Neural cell (in vitro differentiated cells): ENCODE measurements at regions not wholly inside any gene's neighbourhood (a gene's known extent, or its start where the extent isn't known, plus 50 kb on each side); places are given as distances from the start of the nearest gene placed in this dataset.

ENCODE experiments used
- H2AFZ ChIP-seq: fragments of 200-600, 300-800 bp; sonication (generic), shearing (Covaris generic); 2 replicates; pipeline ENCODE4 v1.6.0; 2014; ENCODE audit warnings: low read depth, mild to moderate bottlenecking, antibody characterized with exemption, low read length, moderate library complexity
- H3F3A ChIP-seq: fragments of 200-600 bp; shearing (Covaris generic); 2 replicates; pipeline ENCODE4 v1.6.1; 2016; ENCODE audit warnings: mild to moderate bottlenecking, moderate library complexity, mixed read lengths, antibody characterized with exemption, low read length; ENCODE audit not compliant: insufficient read depth, poor library complexity, severe bottlenecking
- H3K27ac ChIP-seq: fragments of 200-600, 300-800 bp; sonication (generic), shearing (Covaris generic); 2 replicates; pipeline ENCODE4 v1.5.1; 2014; ENCODE audit warnings: mild to moderate bottlenecking, low read length, moderate library complexity
- H3K27me3 ChIP-seq: fragments of 300-800, 200-600 bp; sonication (generic), shearing (Covaris generic); 2 replicates; pipeline ENCODE4 v1.6.0; 2014; ENCODE audit warnings: mild to moderate bottlenecking, low read depth, low read length, moderate library complexity; ENCODE audit not compliant: insufficient read depth
- H3K36me3 ChIP-seq: fragments of 300-800, 200-600 bp; sonication (generic), shearing (Covaris generic); 2 replicates; pipeline ENCODE4 v1.5.1; 2014; ENCODE audit warnings: mild to moderate bottlenecking, antibody characterized with exemption, low read length, moderate library complexity; ENCODE audit not compliant: insufficient read depth
- H3K4me2 ChIP-seq: fragments of 300-800, 200-600 bp; sonication (generic), shearing (Covaris generic); 2 replicates; pipeline ENCODE4 v1.6.0; 2014; ENCODE audit warnings: mild to moderate bottlenecking, low read length
- H3K4me3 ChIP-seq: fragments of 300-800, 200-600 bp; sonication (generic), shearing (Covaris generic); 2 replicates; pipeline ENCODE4 v1.5.1; 2014; ENCODE audit warnings: mild to moderate bottlenecking, low read length, moderate library complexity
- H3K79me2 ChIP-seq: fragments of 200-600 bp; shearing (Covaris generic); replicated peaks from 2 replicates; pipeline ENCODE4 v1.6.0; 2014; ENCODE audit warnings: mild to moderate bottlenecking, low read length, moderate library complexity; ENCODE audit not compliant: insufficient read depth
- H3K9ac ChIP-seq: fragments of 300-800, 200-600 bp; sonication (generic), shearing (Covaris generic); 2 replicates; pipeline ENCODE4 v1.6.1; 2016; ENCODE audit warnings: mild to moderate bottlenecking, low read length, mixed read lengths
- H3K9me2 ChIP-seq: fragments of 200-600 bp; shearing (Covaris generic); 2 replicates; pipeline ENCODE4 v1.6.1; 2016; ENCODE audit warnings: mild to moderate bottlenecking, low read length, mixed read lengths; ENCODE audit not compliant: insufficient read depth
- H3K9me3 ChIP-seq: fragments of 200-600, 300-800 bp; sonication (generic), shearing (Covaris generic); 2 replicates; pipeline ENCODE4 v1.6.1; 2016; ENCODE audit warnings: mild to moderate bottlenecking, mixed run types, low read length, moderate library complexity, mixed read lengths
- H4K20me1 ChIP-seq: fragments of 200-600 bp; shearing (Covaris generic); 2 replicates; pipeline ENCODE4 v1.6.1; 2016; ENCODE audit warnings: mild to moderate bottlenecking, mixed run types; ENCODE audit not compliant: insufficient read depth
- CTCF ChIP-seq: fragments of 450-650 bp; IDR thresholded peaks from 2 replicates; pipeline ENCODE4 v1.5.1; 2014; ENCODE audit warnings: antibody characterized with exemption, mild to moderate bottlenecking, moderate library complexity; ENCODE audit not compliant: poor library complexity, severe bottlenecking
- EP300 ChIP-seq: fragments of 450-650 bp; conservative IDR thresholded peaks from 2 replicates; pipeline ENCODE4 v1.6.1; 2014; ENCODE audit warnings: antibody characterized with exemption, mild to moderate bottlenecking, moderate library complexity; ENCODE audit not compliant: poor library complexity, severe bottlenecking
- EZH2 ChIP-seq: fragments of 200-600, 300-800 bp; shearing (Covaris generic), sonication (generic); IDR thresholded peaks from 2 replicates; pipeline ENCODE4 v1.6.1; 2014; ENCODE audit warnings: antibody characterized with exemption, low read length, borderline replicate concordance, mild to moderate bottlenecking; ENCODE audit not compliant: insufficient read depth, poor library complexity, severe bottlenecking
- MXI1 ChIP-seq: fragments of 450-650 bp; conservative IDR thresholded peaks from 2 replicates; pipeline ENCODE4 v1.6.1; 2014; ENCODE audit warnings: antibody characterized with exemption, mild to moderate bottlenecking; ENCODE audit not compliant: poor library complexity, severe bottlenecking
- POLR2AphosphoS5 ChIP-seq: IDR thresholded peaks from 2 replicates; pipeline ENCODE4 v1.6.1; 2012
- RAD21 ChIP-seq: fragments of 450-650 bp; conservative IDR thresholded peaks from 2 replicates; pipeline ENCODE4 v1.6.1; 2014; ENCODE audit warnings: antibody characterized with exemption, mild to moderate bottlenecking, moderate library complexity
- REST ChIP-seq: IDR thresholded peaks from 2 replicates; pipeline ENCODE4 v1.6.1; 2012; ENCODE audit warnings: borderline replicate concordance
- SMC3 ChIP-seq: fragments of 450-650 bp; conservative IDR thresholded peaks from 2 replicates; pipeline ENCODE4 v1.6.1; 2014; ENCODE audit warnings: antibody characterized with exemption, mild to moderate bottlenecking, moderate library complexity; ENCODE audit not compliant: poor library complexity
- TAF1 ChIP-seq: IDR thresholded peaks from 2 replicates; pipeline ENCODE4 v1.6.1; 2012; ENCODE audit warnings: low read depth

GRCh38 chr1:193321242-193321840 is 134.9 kb upstream of the B3GALT2 start:
- no peaks in the 10 kb centered on the region for H3K36me3 ChIP-seq
- no peak overlapping the region for H2AFZ ChIP-seq
- H3K9me2 ChIP-seq, result no peaks in the 10 kb centered on the region
- no peaks in the 10 kb centered on the region for H4K20me1 ChIP-seq
- H3K27ac ChIP-seq, result no peak overlapping the region
- TF ChIP-seq EP300, result no peak
- TF ChIP-seq REST, result no peak
- no peak for TF ChIP-seq RAD21
- TF ChIP-seq MXI1, result no peak
- TF ChIP-seq SMC3, result no peak
- TF ChIP-seq POLR2AphosphoS5, result no peak
- TF ChIP-seq CTCF, result no peak
- TF ChIP-seq EZH2, result no peak
- TF ChIP-seq TAF1, result no peak
- H3K9me3 ChIP-seq, result peaks cover 4% of the 10 kb centered on the region
- no peak overlapping the region for H3K4me3 ChIP-seq
- H3K4me2 ChIP-seq, result no peak overlapping the region
- no peak overlapping the region for H3K9ac ChIP-seq
- no peaks in the 10 kb centered on the region for H3K79me2 ChIP-seq
- H3F3A ChIP-seq, result no peaks in the 10 kb centered on the region
- no peaks in the 10 kb centered on the region for H3K27me3 ChIP-seq

DNA sequence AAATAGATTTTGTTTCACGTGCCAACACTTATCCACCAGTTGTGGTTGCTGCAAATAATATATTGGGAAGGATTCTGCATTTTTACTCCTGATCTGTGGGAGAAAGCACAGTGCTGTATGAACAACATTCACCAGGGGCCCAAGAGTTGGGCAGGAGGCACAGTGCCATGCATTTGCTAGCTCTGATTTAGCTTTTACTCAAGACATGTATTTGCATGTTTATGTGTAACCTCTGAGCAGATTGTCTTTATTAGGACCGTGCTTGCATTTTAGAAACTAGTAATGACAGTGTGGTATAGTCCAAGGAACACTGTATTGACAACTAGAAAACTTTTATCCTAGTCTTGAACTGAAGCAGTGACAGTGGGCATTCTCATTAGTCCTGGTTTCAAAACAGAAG is 133.9 kb upstream of the B3GALT2 start:
- no peaks in the 10 kb centered on the region for H3F3A ChIP-seq
- no peak overlapping the region for H3K9ac ChIP-seq
- H3K36me3 ChIP-seq, result no peaks in the 10 kb centered on the region
- peaks cover 4% of the 10 kb centered on the region for H3K9me3 ChIP-seq
- no peaks in the 10 kb centered on the region for H3K79me2 ChIP-seq
- no peaks in the 10 kb centered on the region for H3K9me2 ChIP-seq
- no peak overlapping the region for H3K4me3 ChIP-seq
- H3K4me2 ChIP-seq, result no peak overlapping the region
- no peak overlapping the region for H2AFZ ChIP-seq
- H4K20me1 ChIP-seq, result no peaks in the 10 kb centered on the region
- no peak overlapping the region for H3K27ac ChIP-seq
- no peaks in the 10 kb centered on the region for H3K27me3 ChIP-seq
- TF ChIP-seq RAD21, result no peak
- no peak for TF ChIP-seq TAF1
- TF ChIP-seq EP300, result no peak
- TF ChIP-seq CTCF, result no peak
- no peak for TF ChIP-seq MXI1
